HFF-Myc (cell line): ENCODE measurements at regions not wholly inside any gene's neighbourhood (a gene's known extent, or its start where the extent isn't known, plus 50 kb on each side); places are given as distances from the start of the nearest gene placed in this dataset.

Experiments
- DNase-seq: peaks from one replicate; pipeline ENCODE4 v3.0.0-alpha.2; 2011; ENCODE audit warnings: low read depth; ENCODE audit errors: extremely low read depth
- H3K4me3 ChIP-seq: replicated peaks from 2 replicates; pipeline ENCODE4 v1.5.1; 2011; ENCODE audit warnings: low read depth, mild to moderate bottlenecking, control low read depth, low read length
- TF ChIP-seq, protein P1 (sequence below): IDR thresholded peaks from 2 replicates; pipeline ENCODE4 v1.5.1; 2012; ENCODE audit warnings: mild to moderate bottlenecking, low read depth, low read length, control low read depth; ENCODE audit errors: missing control alignments

DNA sequence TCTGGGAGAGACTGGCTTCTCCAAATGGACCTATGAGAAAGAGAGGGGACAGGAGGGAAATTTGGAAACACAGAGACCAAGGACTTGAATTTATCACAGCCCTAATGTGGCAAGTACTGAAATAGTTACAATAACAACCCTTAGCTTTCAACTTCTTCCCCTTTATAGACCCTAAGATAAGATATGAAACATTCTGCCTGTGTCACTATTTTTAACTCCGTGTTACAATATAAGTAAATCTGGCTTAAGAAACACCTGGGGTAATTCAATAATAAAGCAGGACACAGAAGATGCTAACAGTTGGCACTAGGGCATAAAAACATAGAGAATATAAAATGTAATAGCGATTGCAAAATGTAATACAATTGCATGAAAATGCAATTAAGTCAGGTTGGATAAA is 216.4 kb downstream of the NOVA1 start:
- TF ChIP-seq, protein P1, sequence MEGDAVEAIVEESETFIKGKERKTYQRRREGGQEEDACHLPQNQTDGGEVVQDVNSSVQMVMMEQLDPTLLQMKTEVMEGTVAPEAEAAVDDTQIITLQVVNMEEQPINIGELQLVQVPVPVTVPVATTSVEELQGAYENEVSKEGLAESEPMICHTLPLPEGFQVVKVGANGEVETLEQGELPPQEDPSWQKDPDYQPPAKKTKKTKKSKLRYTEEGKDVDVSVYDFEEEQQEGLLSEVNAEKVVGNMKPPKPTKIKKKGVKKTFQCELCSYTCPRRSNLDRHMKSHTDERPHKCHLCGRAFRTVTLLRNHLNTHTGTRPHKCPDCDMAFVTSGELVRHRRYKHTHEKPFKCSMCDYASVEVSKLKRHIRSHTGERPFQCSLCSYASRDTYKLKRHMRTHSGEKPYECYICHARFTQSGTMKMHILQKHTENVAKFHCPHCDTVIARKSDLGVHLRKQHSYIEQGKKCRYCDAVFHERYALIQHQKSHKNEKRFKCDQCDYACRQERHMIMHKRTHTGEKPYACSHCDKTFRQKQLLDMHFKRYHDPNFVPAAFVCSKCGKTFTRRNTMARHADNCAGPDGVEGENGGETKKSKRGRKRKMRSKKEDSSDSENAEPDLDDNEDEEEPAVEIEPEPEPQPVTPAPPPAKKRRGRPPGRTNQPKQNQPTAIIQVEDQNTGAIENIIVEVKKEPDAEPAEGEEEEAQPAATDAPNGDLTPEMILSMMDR, result no peak
- DNase-seq, result no peak
- H3K4me3 ChIP-seq, result no peak overlapping the region

DNA sequence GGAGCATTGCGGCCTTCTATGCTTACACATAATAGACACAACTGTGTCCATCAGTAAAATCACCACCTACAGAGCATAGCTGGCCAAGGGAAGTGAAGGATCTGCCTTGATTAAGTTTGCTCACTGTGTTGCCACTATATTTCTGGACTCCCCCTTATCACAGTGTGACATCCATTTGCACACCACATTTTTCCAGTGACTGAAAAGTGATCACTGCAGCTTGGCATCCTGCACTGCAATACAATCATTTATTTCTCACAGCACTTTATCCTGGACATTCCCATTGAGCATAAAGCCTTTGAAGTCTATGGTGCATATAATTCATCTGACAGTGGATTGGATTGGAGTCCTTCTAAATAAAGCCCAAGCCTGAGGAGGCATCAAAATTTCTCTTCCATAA is 217.2 kb downstream of the NOVA1 start:
- H3K4me3 ChIP-seq, result no peak overlapping the region
- DNase-seq, result no peak
- TF ChIP-seq, protein P1, result no peak

DNA sequence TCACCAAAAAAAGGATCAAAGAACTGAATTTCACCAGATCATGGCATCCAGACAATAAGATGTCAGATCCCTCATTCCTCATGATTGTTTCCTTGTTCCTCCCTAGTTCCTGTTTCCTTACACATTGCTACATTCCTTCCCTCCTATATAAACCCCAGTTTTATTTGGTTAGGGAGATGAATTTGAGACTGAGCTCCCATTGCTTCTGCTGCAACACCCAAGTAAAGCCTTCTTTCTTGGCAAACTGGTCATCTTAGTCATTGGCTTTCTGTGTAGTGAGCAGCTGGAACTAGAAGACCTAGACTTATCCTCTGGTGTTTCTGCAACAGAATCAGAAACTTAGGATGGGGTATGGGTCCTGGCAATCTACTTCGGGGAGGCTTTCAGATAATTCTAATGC is 217.9 kb downstream of the NOVA1 start:
- TF ChIP-seq, protein P1, result no peak
- no peak for DNase-seq
- no peak overlapping the region for H3K4me3 ChIP-seq

DNA sequence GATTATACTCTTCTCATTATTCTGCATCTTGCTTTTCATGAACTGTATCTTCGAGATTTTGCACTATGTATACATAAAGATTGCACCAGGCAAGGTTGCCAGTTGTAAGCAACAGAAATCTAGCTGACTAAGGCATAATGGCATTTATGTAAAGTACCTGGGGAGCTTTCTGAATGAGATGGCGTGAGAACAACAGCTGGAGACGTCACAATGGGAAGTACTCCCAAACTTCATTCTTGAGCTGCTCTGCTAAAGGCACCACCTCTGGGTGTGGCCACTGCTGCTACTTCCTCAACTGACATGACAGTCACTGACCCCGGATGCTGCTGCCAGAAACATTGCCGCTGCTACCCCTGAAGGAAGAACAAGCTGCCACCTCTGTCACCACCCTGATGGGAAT is 220.7 kb downstream of the NOVA1 start:
- TF ChIP-seq, protein P1, result no peak
- DNase-seq, result no peak
- no peak overlapping the region for H3K4me3 ChIP-seq

DNA sequence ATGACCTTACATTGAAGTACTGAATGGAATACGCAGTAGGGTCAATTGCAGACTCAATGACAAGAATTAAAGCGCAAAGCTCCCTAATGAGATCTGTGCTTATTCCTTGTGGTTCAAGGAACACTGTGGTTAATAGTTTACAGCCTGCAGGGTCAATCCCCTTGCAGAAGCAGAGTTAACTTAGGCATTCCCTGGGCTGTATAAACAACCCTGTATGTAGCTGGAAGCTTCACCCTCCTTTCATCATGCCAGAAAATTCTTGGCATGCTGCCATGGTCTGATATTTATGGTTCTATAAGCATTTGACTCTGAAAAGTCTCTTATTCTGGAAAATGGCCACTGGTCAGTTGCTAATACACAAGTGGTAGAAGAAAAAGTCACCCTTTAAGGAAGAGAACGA is 227.7 kb downstream of the NOVA1 start:
- TF ChIP-seq, protein P1, result no peak
- no peak overlapping the region for H3K4me3 ChIP-seq
- DNase-seq, result no peak

DNA sequence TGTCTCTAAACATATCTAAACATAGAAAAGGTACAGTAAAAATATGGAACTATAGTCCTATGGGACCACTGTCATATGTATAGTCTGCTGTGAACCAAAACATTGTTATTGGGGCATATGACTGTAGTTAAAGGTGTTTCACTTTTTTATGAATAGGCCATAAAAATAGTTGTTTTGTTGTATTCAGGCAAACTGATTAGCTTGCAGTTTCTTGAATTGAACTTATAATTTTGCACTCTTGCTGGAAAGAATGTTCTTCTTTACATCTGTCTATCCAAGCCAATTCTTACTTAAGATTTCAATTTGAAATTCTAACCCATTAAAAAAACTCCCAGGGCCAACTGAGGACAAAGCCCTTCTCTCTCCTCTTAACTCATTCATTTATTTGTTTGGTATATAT is 234.1 kb downstream of the NOVA1 start:
- no peak overlapping the region for H3K4me3 ChIP-seq
- TF ChIP-seq, protein P1, result no peak
- DNase-seq, result no peak

DNA sequence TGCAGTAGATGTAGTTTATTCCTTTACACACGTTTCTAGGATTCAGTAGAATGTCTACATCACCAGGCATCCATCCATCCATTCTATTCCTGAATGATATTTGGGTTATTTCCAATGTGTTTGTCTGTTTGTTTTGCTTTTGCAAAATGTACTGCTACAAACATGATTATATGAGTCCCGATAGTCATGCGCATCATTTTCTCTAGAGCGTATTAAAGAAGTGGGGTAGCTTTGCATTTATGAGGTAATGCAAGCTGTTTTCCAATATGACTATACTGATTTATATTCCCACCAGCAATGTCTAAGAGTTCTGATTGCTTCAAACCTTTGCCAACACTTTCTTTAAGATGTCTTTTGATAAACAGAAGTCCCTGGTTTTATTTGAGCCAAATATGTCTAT is 253.2 kb downstream of the NOVA1 start:
- TF ChIP-seq, protein P1, result no peak
- DNase-seq, result no peak
- no peak overlapping the region for H3K4me3 ChIP-seq
